T-helper 1 cell treated with Interleukin-12 subunit alpha and Interleukin-12 subunit beta and Interleukin-4 antibody, amounts not matched to agents 30 μg/mL and 1 μg/mL, for 36 hours (primary cell): ENCODE measurements at regions not wholly inside any gene's neighbourhood (a gene's known extent, or its start where the extent isn't known, plus 50 kb on each side); places are given as distances from the start of the nearest gene placed in this dataset.

Experiments used
- H3K27ac Mint-ChIP-seq: one replicate; pipeline ENCODE4 v1.8.0; 2021; ENCODE audit warnings: mild to moderate bottlenecking, mixed read lengths
- H3K27me3 Mint-ChIP-seq: one replicate; pipeline ENCODE4 v1.8.0; 2021; ENCODE audit warnings: low read depth, mixed read lengths
- H3K36me3 Mint-ChIP-seq: one replicate; pipeline ENCODE4 v1.8.0; 2021; ENCODE audit warnings: low read depth, mixed read lengths
- H3K4me1 Mint-ChIP-seq: one replicate; pipeline ENCODE4 v1.8.0; 2021; ENCODE audit warnings: low read depth, mixed read lengths
- H3K4me3 Mint-ChIP-seq: one replicate; pipeline ENCODE4 v1.8.0; 2021; ENCODE audit warnings: mild to moderate bottlenecking, moderate library complexity, mixed read lengths
- H3K9me3 Mint-ChIP-seq: one replicate; pipeline ENCODE4 v1.8.0; 2021; ENCODE audit warnings: mixed read lengths

DNA sequence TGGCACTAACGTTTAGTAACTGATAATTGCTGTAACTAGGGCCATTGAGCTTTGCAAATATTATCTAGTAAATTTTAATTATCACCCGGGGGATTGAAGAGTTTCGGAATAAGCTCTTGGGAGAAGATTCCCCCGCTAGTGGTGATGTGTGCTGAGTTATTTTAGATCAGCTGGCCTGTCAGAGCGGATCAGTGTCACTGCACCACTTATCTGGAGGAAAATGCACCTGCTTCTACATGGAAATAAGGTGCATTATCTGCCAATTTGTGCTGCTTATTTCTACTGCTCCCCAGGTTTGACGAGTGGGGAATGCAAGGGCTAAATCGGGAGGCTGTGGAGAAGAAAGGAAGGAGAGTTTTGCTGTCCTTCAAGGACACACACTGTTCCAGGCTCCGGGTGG is 518.6 kb downstream of the TLE4 start:
- H3K4me3 Mint-ChIP-seq, result no peak overlapping the region
- H3K36me3 Mint-ChIP-seq, result no peaks in the 10 kb centered on the region
- no peaks in the 10 kb centered on the region for H3K9me3 Mint-ChIP-seq
- H3K27me3 Mint-ChIP-seq, result no peaks in the 10 kb centered on the region
- no peaks in the 10 kb centered on the region for H3K4me1 Mint-ChIP-seq
- H3K27ac Mint-ChIP-seq, result no peak overlapping the region

DNA sequence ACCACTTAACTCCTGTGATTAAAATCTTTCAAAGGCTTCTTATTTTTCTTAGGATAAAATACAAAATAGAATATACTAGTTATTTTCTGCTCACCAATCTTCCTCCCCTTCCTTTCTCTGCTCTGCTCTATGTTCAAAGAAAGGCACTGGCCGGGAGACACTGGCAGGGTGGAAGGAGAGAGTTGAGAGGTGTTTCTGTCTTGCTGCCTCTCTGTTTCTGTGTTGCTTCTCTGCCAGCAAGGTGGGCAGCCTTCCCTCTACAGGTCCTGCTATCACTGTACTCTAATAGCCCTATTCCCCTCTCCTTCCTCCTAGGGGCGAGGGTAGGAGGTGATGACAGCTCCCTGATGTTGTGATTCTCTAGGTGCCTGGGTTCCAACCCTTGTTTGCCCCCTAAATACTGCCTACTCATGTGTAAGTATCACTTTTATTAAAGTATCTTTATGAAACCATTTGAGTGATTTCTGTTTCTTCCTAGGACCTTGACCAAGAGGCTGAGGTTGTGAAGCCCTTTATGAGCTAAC is 515.1 kb downstream of the TLE4 start:
- no peaks in the 10 kb centered on the region for H3K4me1 Mint-ChIP-seq
- H3K27ac Mint-ChIP-seq, result no peak overlapping the region
- H3K9me3 Mint-ChIP-seq, result no peaks in the 10 kb centered on the region
- no peaks in the 10 kb centered on the region for H3K27me3 Mint-ChIP-seq
- H3K4me3 Mint-ChIP-seq, result no peak overlapping the region
- no peaks in the 10 kb centered on the region for H3K36me3 Mint-ChIP-seq

DNA sequence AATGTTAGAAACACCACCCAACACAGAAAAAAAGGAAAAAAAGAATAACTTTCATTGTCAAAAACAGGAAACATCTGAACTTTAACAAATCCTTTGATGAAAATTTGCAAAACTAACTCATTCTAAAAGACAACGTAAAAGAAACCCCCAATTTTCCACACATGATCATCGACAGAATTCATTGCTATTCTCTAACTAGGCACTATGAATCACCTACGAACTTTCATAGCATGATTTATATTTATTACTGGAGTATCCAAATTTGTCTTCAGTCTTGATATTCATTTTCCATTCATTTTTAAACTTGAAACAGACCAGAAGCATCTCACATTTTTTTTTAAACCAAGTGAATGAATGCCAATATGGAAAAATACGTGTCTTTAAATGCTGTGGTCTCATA is 514.6 kb downstream of the TLE4 start:
- Mint-ChIP-seq H3K4me1 (no peaks in the 10 kb centered on the region), H3K36me3 (no peaks in the 10 kb centered on the region), H3K4me3 (no peak overlapping the region), H3K27ac (no peak overlapping the region), H3K27me3 (no peaks in the 10 kb centered on the region), H3K9me3 (no peaks in the 10 kb centered on the region)

DNA sequence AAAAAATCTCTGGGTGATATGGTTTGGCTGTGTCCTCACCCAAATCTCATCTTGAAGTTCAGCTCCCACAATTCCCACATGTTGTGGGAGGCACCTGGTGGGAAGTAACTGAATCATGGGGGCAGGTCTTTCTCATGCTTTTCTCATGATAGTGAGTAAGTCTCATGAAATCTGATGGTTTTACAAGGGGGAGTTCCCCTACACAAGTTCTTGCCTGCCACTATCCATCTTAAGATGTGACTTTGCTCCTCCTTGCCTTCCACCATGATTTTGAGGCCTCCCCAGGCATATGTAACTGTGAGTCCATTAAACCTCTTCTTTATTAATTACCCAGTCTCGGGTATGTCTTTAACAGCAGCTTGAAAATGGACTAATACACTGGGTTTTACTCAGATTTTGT is 513.9 kb downstream of the TLE4 start:
- H3K27me3 Mint-ChIP-seq, result no peaks in the 10 kb centered on the region
- no peaks in the 10 kb centered on the region for H3K4me1 Mint-ChIP-seq
- no peaks in the 10 kb centered on the region for H3K9me3 Mint-ChIP-seq
- no peaks in the 10 kb centered on the region for H3K36me3 Mint-ChIP-seq
- no peak overlapping the region for H3K27ac Mint-ChIP-seq
- H3K4me3 Mint-ChIP-seq, result no peak overlapping the region

DNA sequence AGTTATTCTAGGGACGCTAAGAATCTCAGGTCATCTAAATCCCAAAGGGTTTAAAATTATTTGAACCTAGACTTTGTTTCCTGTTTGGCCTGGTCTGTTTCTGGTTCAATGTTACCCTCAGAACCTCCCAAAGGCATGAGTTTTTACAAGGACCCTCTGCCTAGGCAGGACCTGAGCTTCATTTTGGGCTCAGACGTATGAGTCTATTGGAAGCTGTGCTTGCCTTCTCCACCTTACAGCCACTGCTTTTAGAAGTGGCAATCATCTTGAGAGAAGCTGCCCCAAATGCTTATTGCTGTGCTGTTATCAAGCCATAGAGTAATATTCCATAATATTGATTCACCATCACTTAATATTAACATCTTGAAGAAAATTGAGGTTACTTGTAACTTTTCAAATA is 510.4 kb downstream of the TLE4 start:
- Mint-ChIP-seq H3K4me1 (no peaks in the 10 kb centered on the region), H3K4me3 (no peak overlapping the region), H3K36me3 (no peaks in the 10 kb centered on the region), H3K9me3 (no peaks in the 10 kb centered on the region), H3K27me3 (no peaks in the 10 kb centered on the region), H3K27ac (no peak overlapping the region)

DNA sequence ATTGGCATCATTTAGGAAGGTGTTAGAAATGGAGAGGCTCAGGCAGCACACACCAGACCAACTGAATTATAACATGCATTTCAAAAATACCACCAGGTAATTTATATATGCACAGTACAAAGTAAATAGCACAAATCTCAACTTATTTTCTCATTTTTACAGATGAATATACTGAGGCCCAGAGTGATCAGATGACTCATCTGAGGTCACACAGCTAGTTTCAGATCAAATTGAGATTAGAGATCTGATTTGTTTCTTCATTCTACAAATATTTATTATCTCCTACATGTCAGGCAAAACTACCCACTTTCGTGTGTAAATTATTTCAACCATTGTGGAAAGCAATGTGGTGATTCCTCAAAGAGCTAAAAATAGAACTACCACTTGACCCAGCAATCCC is 507.1 kb downstream of the TLE4 start:
- H3K4me3 Mint-ChIP-seq, result no peak overlapping the region
- H3K27me3 Mint-ChIP-seq, result no peaks in the 10 kb centered on the region
- no peaks in the 10 kb centered on the region for H3K4me1 Mint-ChIP-seq
- H3K27ac Mint-ChIP-seq, result no peak overlapping the region
- H3K36me3 Mint-ChIP-seq, result no peaks in the 10 kb centered on the region
- no peaks in the 10 kb centered on the region for H3K9me3 Mint-ChIP-seq

DNA sequence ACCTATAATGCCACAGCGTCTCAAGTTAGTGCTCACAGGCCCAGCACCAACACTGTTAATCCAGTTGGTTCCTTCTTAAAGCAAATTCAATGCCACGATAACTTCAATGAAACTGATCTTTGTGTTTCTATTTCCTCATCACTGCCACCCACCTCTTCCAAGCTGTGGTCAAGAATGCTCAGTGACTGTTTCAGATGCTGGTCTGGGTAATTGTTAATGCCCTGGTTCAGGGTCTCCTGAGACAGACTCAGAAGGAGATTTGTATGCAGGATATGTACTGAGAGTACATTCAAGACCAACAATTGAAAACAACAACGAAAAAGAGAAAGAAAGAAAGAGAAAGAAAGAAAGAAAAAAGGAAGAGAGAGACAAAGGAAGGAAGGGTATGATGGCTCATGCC is 505.3 kb downstream of the TLE4 start:
- Mint-ChIP-seq H3K27ac (no peak overlapping the region), H3K36me3 (no peaks in the 10 kb centered on the region), H3K4me1 (no peaks in the 10 kb centered on the region), H3K9me3 (no peaks in the 10 kb centered on the region), H3K27me3 (no peaks in the 10 kb centered on the region), H3K4me3 (no peak overlapping the region)

DNA sequence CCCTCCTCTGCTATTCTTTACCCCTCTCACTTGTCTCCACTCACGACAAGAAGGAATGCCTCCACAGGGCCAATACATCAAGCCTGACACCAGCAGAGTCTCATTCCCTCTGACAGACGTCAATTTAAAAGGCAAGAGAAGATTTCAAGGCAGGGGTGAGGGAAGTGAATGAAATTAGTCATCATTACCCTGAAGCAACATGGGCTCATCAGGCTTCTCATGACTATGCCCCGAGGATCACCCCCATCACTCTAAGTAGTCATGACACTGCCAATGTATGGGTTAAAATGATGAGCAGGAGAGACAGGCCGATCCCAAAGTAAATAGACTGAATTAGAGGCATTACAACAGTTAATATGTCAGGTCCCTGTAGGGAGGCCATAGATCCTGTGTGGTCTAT is 504.4 kb downstream of the TLE4 start:
- no peak overlapping the region for H3K27ac Mint-ChIP-seq
- H3K4me1 Mint-ChIP-seq, result no peaks in the 10 kb centered on the region
- H3K9me3 Mint-ChIP-seq, result no peaks in the 10 kb centered on the region
- H3K36me3 Mint-ChIP-seq, result no peaks in the 10 kb centered on the region
- H3K4me3 Mint-ChIP-seq, result no peak overlapping the region
- H3K27me3 Mint-ChIP-seq, result no peaks in the 10 kb centered on the region

DNA sequence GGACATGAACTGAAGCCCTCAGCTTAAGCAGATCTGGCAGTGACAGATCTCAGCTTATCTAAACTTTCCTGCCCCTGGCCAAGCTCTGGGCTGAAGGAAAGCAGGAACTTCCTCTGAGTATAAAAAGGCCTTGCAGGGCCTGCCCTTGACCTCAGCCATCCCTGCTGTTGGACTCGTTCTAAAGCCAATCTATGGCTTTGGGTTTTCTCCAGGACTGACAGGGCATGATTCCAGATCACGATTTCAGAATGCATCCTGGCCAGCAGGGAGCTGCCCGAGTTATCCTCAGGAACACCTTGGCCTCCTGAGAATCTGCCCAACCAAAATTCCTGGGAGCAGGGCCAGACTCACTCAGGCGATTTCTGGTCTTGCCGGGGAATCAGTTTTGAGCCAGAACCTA is 502.7 kb downstream of the TLE4 start:
- Mint-ChIP-seq H3K27ac (no peak overlapping the region), H3K9me3 (no peaks in the 10 kb centered on the region), H3K36me3 (no peaks in the 10 kb centered on the region), H3K4me3 (no peak overlapping the region), H3K27me3 (no peaks in the 10 kb centered on the region), H3K4me1 (no peaks in the 10 kb centered on the region)

DNA sequence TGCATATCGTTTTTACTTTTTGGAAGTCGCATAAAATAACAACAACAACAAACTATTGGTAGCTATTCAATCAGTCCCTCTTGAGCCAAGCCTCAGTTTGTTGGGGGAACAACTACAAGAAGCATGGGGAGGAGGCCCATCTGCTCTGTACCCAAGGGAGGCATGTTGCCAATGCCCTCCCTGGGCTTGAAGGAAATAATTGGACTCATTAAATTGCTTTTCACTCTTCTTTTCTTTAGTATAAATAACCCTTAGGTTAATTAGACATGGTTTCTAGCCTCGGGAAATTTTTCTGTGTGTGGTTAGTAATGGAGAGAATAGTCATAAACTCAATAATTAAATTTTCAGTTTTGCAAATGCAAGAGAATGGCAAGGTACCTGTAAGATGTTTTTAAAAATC is 500.7 kb downstream of the TLE4 start:
- Mint-ChIP-seq H3K4me1 (no peaks in the 10 kb centered on the region), H3K4me3 (no peak overlapping the region), H3K27me3 (no peaks in the 10 kb centered on the region), H3K27ac (no peak overlapping the region), H3K9me3 (no peaks in the 10 kb centered on the region), H3K36me3 (no peaks in the 10 kb centered on the region)

DNA sequence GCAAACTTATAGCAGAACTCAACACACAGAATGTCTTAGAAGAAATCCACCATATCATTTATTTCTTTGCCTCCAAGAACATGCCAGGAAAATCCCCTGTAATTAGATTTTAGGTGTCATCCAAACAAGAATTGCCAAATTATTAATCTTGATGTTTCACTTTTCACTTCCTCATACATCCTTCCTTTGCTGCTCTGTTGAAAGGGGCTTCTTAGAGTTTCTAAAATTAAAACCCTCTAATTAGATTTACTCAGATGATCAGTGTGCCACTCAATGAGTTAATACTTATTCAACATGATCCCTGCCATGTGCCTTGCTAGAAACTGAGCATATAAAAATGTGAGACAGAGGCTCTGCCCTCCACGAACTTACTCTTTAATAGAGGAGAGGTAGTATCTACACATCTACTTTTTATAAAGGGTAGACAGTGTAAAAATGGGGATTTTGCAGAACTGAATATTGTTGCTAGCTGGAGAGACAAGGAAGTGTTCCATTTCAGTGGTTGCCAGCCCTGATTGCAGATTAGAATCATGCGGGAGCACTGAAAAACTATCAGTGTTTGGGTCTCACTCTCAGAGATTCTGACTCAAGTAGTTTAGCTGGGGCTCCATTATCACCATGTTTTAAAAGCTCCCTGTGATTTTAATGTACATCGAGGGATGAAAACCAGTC is 498.4 kb downstream of the TLE4 start:
- Mint-ChIP-seq H3K9me3 (no peaks in the 10 kb centered on the region), H3K4me3 (no peak overlapping the region), H3K4me1 (no peaks in the 10 kb centered on the region), H3K27me3 (no peaks in the 10 kb centered on the region), H3K27ac (no peak overlapping the region), H3K36me3 (no peaks in the 10 kb centered on the region)

DNA sequence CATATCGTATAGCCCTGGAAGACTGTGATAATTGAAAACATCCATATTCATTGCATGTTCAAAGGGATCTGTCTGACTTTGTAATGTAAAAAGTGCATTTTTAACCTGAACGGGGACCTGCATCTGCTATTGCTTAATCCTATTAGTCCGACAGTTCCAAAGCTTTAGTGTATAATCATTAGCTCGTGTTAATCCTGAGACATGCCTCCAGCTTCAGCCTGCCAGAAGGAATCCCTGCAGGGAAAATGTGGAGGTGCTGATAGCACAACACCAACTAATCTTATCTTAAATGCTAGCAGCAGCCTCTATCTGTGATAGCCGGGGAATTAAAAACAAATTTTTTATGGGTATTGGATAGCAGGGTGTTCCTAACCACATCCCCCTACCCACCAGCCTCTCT is 495.2 kb downstream of the TLE4 start:
- H3K27me3 Mint-ChIP-seq, result no peaks in the 10 kb centered on the region
- no peaks in the 10 kb centered on the region for H3K9me3 Mint-ChIP-seq
- H3K36me3 Mint-ChIP-seq, result no peaks in the 10 kb centered on the region
- no peak overlapping the region for H3K27ac Mint-ChIP-seq
- H3K4me3 Mint-ChIP-seq, result no peak overlapping the region
- H3K4me1 Mint-ChIP-seq, result no peaks in the 10 kb centered on the region

DNA sequence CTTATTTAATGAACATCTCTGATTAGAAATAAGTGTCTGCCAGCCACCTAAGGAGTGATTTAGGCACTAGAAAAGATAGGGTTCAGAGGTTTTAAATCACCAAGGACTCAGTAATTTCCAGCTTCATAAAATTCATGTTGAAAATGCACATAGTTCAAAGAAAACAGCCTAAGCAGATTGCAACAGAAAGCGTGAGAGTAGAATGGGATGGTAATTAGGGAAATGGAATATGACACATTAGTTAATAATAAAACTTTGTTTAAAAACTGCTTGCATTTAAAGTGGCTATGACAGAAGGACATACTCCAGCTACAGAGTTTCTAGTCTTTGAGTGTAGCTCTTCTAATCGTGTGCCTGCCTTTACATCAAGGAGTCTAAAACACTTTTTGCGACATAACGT is 490.8 kb downstream of the TLE4 start:
- H3K4me1 Mint-ChIP-seq, result no peaks in the 10 kb centered on the region
- no peak overlapping the region for H3K27ac Mint-ChIP-seq
- no peaks in the 10 kb centered on the region for H3K36me3 Mint-ChIP-seq
- H3K27me3 Mint-ChIP-seq, result no peaks in the 10 kb centered on the region
- H3K9me3 Mint-ChIP-seq, result peaks cover 3% of the 10 kb centered on the region
- no peak overlapping the region for H3K4me3 Mint-ChIP-seq

DNA sequence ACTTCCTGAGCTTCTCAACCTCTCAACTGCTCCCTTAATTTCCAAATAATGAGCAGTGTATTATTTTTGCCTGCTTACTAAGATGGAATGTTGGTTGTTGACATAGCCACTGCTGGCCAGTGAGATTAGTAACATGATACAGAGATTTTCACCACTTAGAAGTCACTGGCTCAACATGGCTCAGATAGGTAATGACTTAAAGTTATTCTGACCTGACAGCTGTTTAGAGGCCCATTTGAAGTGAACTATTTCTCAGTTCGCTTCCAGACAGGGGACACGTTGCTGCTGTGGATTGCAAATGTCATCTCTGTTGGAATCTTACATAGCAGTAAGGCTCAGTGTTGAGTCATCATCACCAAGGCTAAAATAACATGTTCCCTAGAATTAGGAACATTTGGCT is 490.2 kb downstream of the TLE4 start:
- Mint-ChIP-seq H3K9me3 (peaks cover 3% of the 10 kb centered on the region), H3K4me3 (no peak overlapping the region), H3K4me1 (no peaks in the 10 kb centered on the region), H3K36me3 (no peaks in the 10 kb centered on the region), H3K27ac (no peak overlapping the region), H3K27me3 (no peaks in the 10 kb centered on the region)

DNA sequence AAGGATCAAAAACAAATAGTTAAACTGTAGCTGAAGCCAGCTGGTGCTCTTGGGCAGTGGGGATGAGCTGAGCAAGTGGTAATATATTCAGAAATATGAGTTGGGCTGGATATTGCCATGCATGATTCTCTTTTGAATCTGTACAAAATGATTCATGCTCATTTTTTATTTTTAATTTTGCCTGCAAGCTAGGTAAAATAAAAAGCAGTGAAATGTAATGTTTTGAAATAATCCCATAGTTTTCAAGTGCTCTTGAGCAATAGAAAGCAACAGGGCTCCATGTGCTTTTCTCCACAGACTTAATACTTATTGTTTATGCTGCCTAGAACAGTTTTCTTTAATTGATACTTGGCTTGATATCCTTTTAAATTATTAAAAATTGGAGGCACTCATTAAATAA is 489.3 kb downstream of the TLE4 start:
- Mint-ChIP-seq H3K27ac (no peak overlapping the region), H3K36me3 (no peaks in the 10 kb centered on the region), H3K27me3 (no peaks in the 10 kb centered on the region), H3K9me3 (peaks cover 3% of the 10 kb centered on the region), H3K4me1 (no peaks in the 10 kb centered on the region), H3K4me3 (no peak overlapping the region)

DNA sequence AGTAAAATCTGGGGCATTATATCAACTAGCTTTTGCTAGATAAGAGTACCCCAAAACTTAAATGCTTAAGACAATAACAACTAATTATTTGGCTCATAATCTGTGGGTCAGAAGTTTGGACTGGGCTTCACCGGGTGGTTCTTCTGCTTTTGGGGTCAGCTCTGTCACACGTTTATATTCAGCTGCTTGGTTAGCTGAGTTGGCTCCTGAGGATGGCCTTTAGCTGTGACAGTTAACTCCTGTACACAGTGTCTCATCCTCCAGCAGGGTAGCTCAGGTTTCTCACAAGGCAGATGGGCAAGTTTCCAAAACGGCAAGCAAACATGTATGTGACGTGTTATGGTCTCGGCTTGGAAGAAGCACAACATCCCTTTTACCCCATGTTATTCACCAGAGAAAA is 488.2 kb downstream of the TLE4 start:
- Mint-ChIP-seq H3K9me3 (peaks cover 3% of the 10 kb centered on the region), H3K4me1 (no peaks in the 10 kb centered on the region), H3K36me3 (no peaks in the 10 kb centered on the region), H3K4me3 (no peak overlapping the region), H3K27me3 (no peaks in the 10 kb centered on the region), H3K27ac (no peak overlapping the region)
